ENCODE measurements at regions not wholly inside any gene's neighbourhood (a gene's known extent, or its start where the extent isn't known, plus 50 kb on each side); places are given as distances from the start of the nearest gene placed in this dataset.

- H3K79me1 ChIP-seq (ENCODE audit: low read length): no peaks in the 10 kb centered on the region
- H3K9ac ChIP-seq (ENCODE audit: low read length): no peak overlapping the region
- H2BK5ac ChIP-seq (ENCODE audit: low read length): no peak overlapping the region
- no peaks in the 10 kb centered on the region for H3K36me3 ChIP-seq (ENCODE audit: control insufficient read depth, insufficient read depth, low read length)
- no peaks in the 10 kb centered on the region for H3K27me3 ChIP-seq (ENCODE audit: insufficient read depth, low read length, poor library complexity)
- H3K79me2 ChIP-seq (ENCODE audit: control insufficient read depth, insufficient read depth, low read length): no peaks in the 10 kb centered on the region
- no peak overlapping the region for H3K4ac ChIP-seq (ENCODE audit: low read depth, low read length)
- no CpG with 5 or more reads among the region's 6 CpGs for WGBS (ENCODE audit: extremely low coverage, insufficient coverage, low lambda C conversion rate)
- no peak overlapping the region for H3K56ac ChIP-seq (ENCODE audit: low read length)
- no peak overlapping the region for H4K8ac ChIP-seq (ENCODE audit: low read depth, low read length)
- no peak overlapping the region for H2BK15ac ChIP-seq (replicated peaks; ENCODE audit: low read depth)
- no peak overlapping the region for H2BK120ac ChIP-seq (ENCODE audit: low read depth, low read length)
- no peak overlapping the region for H3K23ac ChIP-seq (ENCODE audit: low read length)
- no peak overlapping the region for H3K4me3 ChIP-seq (ENCODE audit: low read length)
- no peak overlapping the region for H3K18ac ChIP-seq (ENCODE audit: low read length)
- no peak overlapping the region for H2AK5ac ChIP-seq (ENCODE audit: low read length)
- H3K27ac ChIP-seq (ENCODE audit: low read depth, low read length): no peak overlapping the region
- H4K5ac ChIP-seq (ENCODE audit: low read length): no peak overlapping the region
- H3K4me1 ChIP-seq (ENCODE audit: control insufficient read depth, low read depth, low read length): no peaks in the 10 kb centered on the region
- no peak overlapping the region for H3K4me2 ChIP-seq (ENCODE audit: low read length)
- DNase-seq: no peak
Observed at GRCh38 chr5:84685121-84685894, 300.6 kb upstream of the EDIL3 start.

GRCh38 chr5:84683594-84683993 lies 298.9 kb upstream of the EDIL3 start:
- Histone ChIP-seq H3K36me3 (ENCODE audit: control insufficient read depth, insufficient read depth, low read length) (no peaks in the 10 kb centered on the region), H3K79me1 (ENCODE audit: low read length) (no peaks in the 10 kb centered on the region), H2AK5ac (ENCODE audit: low read length) (no peak overlapping the region), H4K8ac (ENCODE audit: low read depth, low read length) (no peak overlapping the region), H2BK5ac (ENCODE audit: low read length) (no peak overlapping the region), H3K4me3 (ENCODE audit: low read length) (no peak overlapping the region), H3K27ac (ENCODE audit: low read depth, low read length) (no peak overlapping the region), H3K18ac (ENCODE audit: low read length) (no peak overlapping the region), H3K23ac (ENCODE audit: low read length) (no peak overlapping the region), H3K27me3 (ENCODE audit: insufficient read depth, low read length, poor library complexity) (no peaks in the 10 kb centered on the region), H3K79me2 (ENCODE audit: control insufficient read depth, insufficient read depth, low read length) (no peaks in the 10 kb centered on the region), H3K4ac (ENCODE audit: low read depth, low read length) (no peak overlapping the region), H2BK120ac (ENCODE audit: low read depth, low read length) (no peak overlapping the region), H4K5ac (ENCODE audit: low read length) (no peak overlapping the region), H3K56ac (ENCODE audit: low read length) (no peak overlapping the region), H2BK15ac (replicated peaks; ENCODE audit: low read depth) (no peak overlapping the region), H3K9ac (ENCODE audit: low read length) (no peak overlapping the region), H3K4me1 (ENCODE audit: control insufficient read depth, low read depth, low read length) (no peaks in the 10 kb centered on the region), H3K4me2 (ENCODE audit: low read length) (no peak overlapping the region)
- no CpG with 5 or more reads among the region's 2 CpGs for WGBS (ENCODE audit: extremely low coverage, insufficient coverage, low lambda C conversion rate)
- DNase-seq: no peak

DNA sequence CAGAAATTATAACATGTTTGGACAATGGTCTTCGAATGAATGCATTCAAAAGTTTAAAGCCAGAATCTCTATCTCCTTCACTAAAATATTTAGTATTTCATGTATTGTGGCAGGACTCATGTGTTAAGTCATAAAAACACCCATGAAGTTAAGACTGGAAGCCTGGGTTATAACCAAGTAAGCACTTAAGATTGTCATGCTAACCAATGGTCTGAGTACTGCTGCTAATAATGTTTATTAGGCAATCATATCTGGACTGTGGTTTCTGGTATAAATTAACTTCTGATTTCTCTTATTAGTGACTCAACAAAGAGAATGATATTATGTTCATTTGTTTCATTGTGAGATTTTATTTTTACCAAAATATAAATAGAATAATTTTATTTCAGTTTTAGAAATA lies 297.9 kb upstream of the EDIL3 start:
- no peaks in the 10 kb centered on the region for H3K27me3 ChIP-seq (ENCODE audit: insufficient read depth, low read length, poor library complexity)
- H3K4me3 ChIP-seq (ENCODE audit: low read length): no peak overlapping the region
- no peak overlapping the region for H3K27ac ChIP-seq (ENCODE audit: low read depth, low read length)
- H2BK15ac ChIP-seq (replicated peaks; ENCODE audit: low read depth): no peak overlapping the region
- H3K4me1 ChIP-seq (ENCODE audit: control insufficient read depth, low read depth, low read length): no peaks in the 10 kb centered on the region
- H3K56ac ChIP-seq (ENCODE audit: low read length): no peak overlapping the region
- WGBS (ENCODE audit: extremely low coverage, insufficient coverage, low lambda C conversion rate): no CpG with 5 or more reads among the region's 1 CpG
- H4K5ac ChIP-seq (ENCODE audit: low read length): no peak overlapping the region
- H3K36me3 ChIP-seq (ENCODE audit: control insufficient read depth, insufficient read depth, low read length): no peaks in the 10 kb centered on the region
- no peak overlapping the region for H4K8ac ChIP-seq (ENCODE audit: low read depth, low read length)
- no peak overlapping the region for H3K9ac ChIP-seq (ENCODE audit: low read length)
- no peaks in the 10 kb centered on the region for H3K79me2 ChIP-seq (ENCODE audit: control insufficient read depth, insufficient read depth, low read length)
- H3K79me1 ChIP-seq (ENCODE audit: low read length): no peaks in the 10 kb centered on the region
- no peak overlapping the region for H2BK120ac ChIP-seq (ENCODE audit: low read depth, low read length)
- no peak overlapping the region for H3K4ac ChIP-seq (ENCODE audit: low read depth, low read length)
- no peak overlapping the region for H2AK5ac ChIP-seq (ENCODE audit: low read length)
- no peak overlapping the region for H2BK5ac ChIP-seq (ENCODE audit: low read length)
- H3K23ac ChIP-seq (ENCODE audit: low read length): no peak overlapping the region
- H3K18ac ChIP-seq (ENCODE audit: low read length): no peak overlapping the region
- DNase-seq: no peak
- H3K4me2 ChIP-seq (ENCODE audit: low read length): no peak overlapping the region

- no peak overlapping the region for H3K27ac ChIP-seq (ENCODE audit: low read depth, low read length)
- H2BK120ac ChIP-seq (ENCODE audit: low read depth, low read length): no peak overlapping the region
- H2AK5ac ChIP-seq (ENCODE audit: low read length): no peak overlapping the region
Observed at GRCh38 chr5:84680908-84681307, 296.2 kb upstream of the EDIL3 start.

DNA sequence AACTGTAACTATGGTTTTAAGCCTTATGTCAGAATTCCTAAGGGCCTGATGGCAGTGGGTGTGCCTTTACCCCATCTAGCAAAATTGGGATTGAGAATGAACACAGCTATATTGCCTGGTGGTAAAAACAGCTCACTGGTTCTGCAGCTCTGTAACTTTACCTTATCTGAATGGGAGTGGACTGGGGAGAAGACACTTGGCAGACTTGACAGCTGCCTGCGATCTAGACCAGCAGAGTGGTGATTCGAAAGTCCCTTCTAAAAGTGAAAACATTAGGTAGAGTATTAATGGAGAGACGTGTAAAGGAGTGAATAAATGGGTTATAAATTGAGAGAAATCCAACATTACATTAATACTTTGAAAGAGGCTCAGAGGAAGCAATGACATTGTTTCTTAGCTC lies 289.1 kb upstream of the EDIL3 start:
- Histone ChIP-seq H3K4me1 (ENCODE audit: control insufficient read depth, low read depth, low read length) (no peaks in the 10 kb centered on the region), H2BK5ac (ENCODE audit: low read length) (no peak overlapping the region), H3K27me3 (ENCODE audit: insufficient read depth, low read length, poor library complexity) (no peaks in the 10 kb centered on the region), H3K56ac (ENCODE audit: low read length) (no peak overlapping the region), H2AK5ac (ENCODE audit: low read length) (no peak overlapping the region), H2BK15ac (replicated peaks; ENCODE audit: low read depth) (no peak overlapping the region), H3K79me1 (ENCODE audit: low read length) (no peaks in the 10 kb centered on the region), H3K4ac (ENCODE audit: low read depth, low read length) (no peak overlapping the region), H3K79me2 (ENCODE audit: control insufficient read depth, insufficient read depth, low read length) (no peaks in the 10 kb centered on the region), H3K4me3 (ENCODE audit: low read length) (no peak overlapping the region), H3K9ac (ENCODE audit: low read length) (no peak overlapping the region), H2BK120ac (ENCODE audit: low read depth, low read length) (no peak overlapping the region), H4K8ac (ENCODE audit: low read depth, low read length) (no peak overlapping the region), H3K36me3 (ENCODE audit: control insufficient read depth, insufficient read depth, low read length) (no peaks in the 10 kb centered on the region), H4K5ac (ENCODE audit: low read length) (no peak overlapping the region), H3K23ac (ENCODE audit: low read length) (no peak overlapping the region), H3K27ac (ENCODE audit: low read depth, low read length) (no peak overlapping the region), H3K4me2 (ENCODE audit: low read length) (no peak overlapping the region), H3K18ac (ENCODE audit: low read length) (no peak overlapping the region)
- no CpG with 5 or more reads among the region's 3 CpGs for WGBS (ENCODE audit: extremely low coverage, insufficient coverage, low lambda C conversion rate)
- no peak for DNase-seq

More at GRCh38 chr5:84680908-84681307, 296.2 kb upstream of the EDIL3 start:
- Histone ChIP-seq H3K79me1 (ENCODE audit: low read length) (no peaks in the 10 kb centered on the region), H3K27me3 (ENCODE audit: insufficient read depth, low read length, poor library complexity) (no peaks in the 10 kb centered on the region), H3K79me2 (ENCODE audit: control insufficient read depth, insufficient read depth, low read length) (no peaks in the 10 kb centered on the region), H3K23ac (ENCODE audit: low read length) (no peak overlapping the region), H3K9ac (ENCODE audit: low read length) (no peak overlapping the region), H3K4me2 (ENCODE audit: low read length) (no peak overlapping the region), H3K4me3 (ENCODE audit: low read length) (no peak overlapping the region), H3K18ac (ENCODE audit: low read length) (no peak overlapping the region), H4K5ac (ENCODE audit: low read length) (no peak overlapping the region), H2BK15ac (replicated peaks; ENCODE audit: low read depth) (no peak overlapping the region), H2BK5ac (ENCODE audit: low read length) (no peak overlapping the region), H4K8ac (ENCODE audit: low read depth, low read length) (no peak overlapping the region), H3K56ac (ENCODE audit: low read length) (no peak overlapping the region), H3K36me3 (ENCODE audit: control insufficient read depth, insufficient read depth, low read length) (no peaks in the 10 kb centered on the region), H3K4me1 (ENCODE audit: control insufficient read depth, low read depth, low read length) (no peaks in the 10 kb centered on the region), H3K4ac (ENCODE audit: low read depth, low read length) (no peak overlapping the region)
- no peak for DNase-seq

DNA sequence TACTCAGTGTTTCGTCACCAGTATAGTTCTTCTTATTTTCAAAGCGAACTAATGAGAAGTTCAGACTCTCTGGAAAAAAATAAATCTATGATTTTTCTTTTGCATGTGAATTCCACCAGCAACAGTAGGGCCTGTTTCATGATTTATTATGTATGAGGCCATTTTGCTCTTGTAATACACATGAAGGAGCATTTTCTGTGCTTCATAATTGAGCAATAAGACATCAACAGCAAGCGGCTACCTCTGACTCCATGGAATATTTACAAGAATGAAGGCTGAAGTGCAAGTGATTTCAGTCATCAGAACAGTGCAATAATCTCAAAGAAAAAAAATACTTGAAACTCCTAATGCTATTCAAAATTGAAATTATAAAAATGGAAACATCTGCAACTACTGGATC lies 282.9 kb upstream of the EDIL3 start:
- no peak overlapping the region for H3K56ac ChIP-seq (ENCODE audit: low read length)
- no peak overlapping the region for H2BK15ac ChIP-seq (replicated peaks; ENCODE audit: low read depth)
- no peaks in the 10 kb centered on the region for H3K27me3 ChIP-seq (ENCODE audit: insufficient read depth, low read length, poor library complexity)
- no peaks in the 10 kb centered on the region for H3K79me1 ChIP-seq (ENCODE audit: low read length)
- no peak overlapping the region for H2BK5ac ChIP-seq (ENCODE audit: low read length)
- no peak overlapping the region for H3K4me2 ChIP-seq (ENCODE audit: low read length)
- H4K8ac ChIP-seq (ENCODE audit: low read depth, low read length): no peak overlapping the region
- no peak overlapping the region for H3K9ac ChIP-seq (ENCODE audit: low read length)
- WGBS (ENCODE audit: extremely low coverage, insufficient coverage, low lambda C conversion rate): no CpG with 5 or more reads among the region's 3 CpGs
- H3K4me1 ChIP-seq (ENCODE audit: control insufficient read depth, low read depth, low read length): no peaks in the 10 kb centered on the region
- H3K23ac ChIP-seq (ENCODE audit: low read length): no peak overlapping the region
- no peak for DNase-seq
- H3K4me3 ChIP-seq (ENCODE audit: low read length): no peak overlapping the region
- no peaks in the 10 kb centered on the region for H3K36me3 ChIP-seq (ENCODE audit: control insufficient read depth, insufficient read depth, low read length)
- H3K79me2 ChIP-seq (ENCODE audit: control insufficient read depth, insufficient read depth, low read length): no peaks in the 10 kb centered on the region
- H3K27ac ChIP-seq (ENCODE audit: low read depth, low read length): no peak overlapping the region
- no peak overlapping the region for H3K4ac ChIP-seq (ENCODE audit: low read depth, low read length)
- no peak overlapping the region for H2BK120ac ChIP-seq (ENCODE audit: low read depth, low read length)
- no peak overlapping the region for H2AK5ac ChIP-seq (ENCODE audit: low read length)
- H3K18ac ChIP-seq (ENCODE audit: low read length): no peak overlapping the region
- H4K5ac ChIP-seq (ENCODE audit: low read length): no peak overlapping the region
